MCF 10A (cell line): ENCODE measurements at regions not wholly inside any gene's neighbourhood (a gene's known extent, or its start where the extent isn't known, plus 50 kb on each side); places are given as distances from the start of the nearest gene placed in this dataset.
A peak's percentile ranks its signal among the peaks of the same experiment; 100 is the strongest.

Experiments
- BruUV-seq: library from RNA; stranded (reverse); fragments of 400-500 nt; replicated peaks from 2 replicates; lab custom pipeline; 2021; lab: Mats Ljungman, UMichigan
- CTCF ChIA-PET: fragments of 300-600 bp; sonication (Branson Sonifier 250); formaldehyde crosslinking; extraction: SDS; loops from one replicate; lab custom pipeline; 2021; ENCODE audit warnings: antibody characterized with exemption, inconsistent platforms; lab: Yijun Ruan, JAX
- POLR2A ChIA-PET: fragments of 300-600, 350-650 bp; sonication (Branson Sonifier 250); formaldehyde crosslinking; extraction: SDS; loops from one replicate; lab custom pipeline; 2020; ENCODE audit warnings: antibody characterized with exemption, inconsistent platforms; lab: Yijun Ruan, JAX
- DNase-seq: peaks from one replicate; pipeline ENCODE4 v3.0.0-alpha.2; 2018; ENCODE audit not compliant: unreplicated experiment
- H3K27ac Mint-ChIP-seq: one replicate; pipeline ENCODE4 v1.8.0; 2022; ENCODE audit warnings: mild to moderate bottlenecking, low read depth, mixed read lengths; ENCODE audit not compliant: unreplicated experiment
- H3K27me3 Mint-ChIP-seq: one replicate; pipeline ENCODE4 v1.8.0; 2022; ENCODE audit warnings: mixed read lengths; ENCODE audit not compliant: insufficient read depth, unreplicated experiment
- H3K36me3 Mint-ChIP-seq: one replicate; pipeline ENCODE4 v1.8.0; 2022; ENCODE audit warnings: mild to moderate bottlenecking, moderate library complexity, mixed read lengths; ENCODE audit not compliant: insufficient read depth, unreplicated experiment
- H3K4me1 Mint-ChIP-seq: one replicate; pipeline ENCODE4 v1.8.0; 2022; ENCODE audit warnings: mixed read lengths; ENCODE audit not compliant: insufficient read depth, unreplicated experiment
- H3K4me3 Mint-ChIP-seq: one replicate; pipeline ENCODE4 v1.8.0; 2022; ENCODE audit warnings: mild to moderate bottlenecking, moderate library complexity, mixed read lengths; ENCODE audit not compliant: unreplicated experiment
- H3K9me3 Mint-ChIP-seq: one replicate; pipeline ENCODE4 v1.8.0; 2022; ENCODE audit warnings: mixed read lengths; ENCODE audit not compliant: unreplicated experiment
- intact Hi-C: fragments of 100-400 bp; cut with micrococcal nuclease; formaldehyde crosslinking; loops from 2 replicates; pipeline ENCODE4 v1.14.1; 2022
- TF ChIP-seq, protein P1 (sequence below): fragments of 200-600 bp; IDR thresholded peaks from one replicate; pipeline ENCODE4 v1.8.0; 2022; ENCODE audit warnings: antibody characterized with exemption, mild to moderate bottlenecking; ENCODE audit not compliant: unreplicated experiment

DNA sequence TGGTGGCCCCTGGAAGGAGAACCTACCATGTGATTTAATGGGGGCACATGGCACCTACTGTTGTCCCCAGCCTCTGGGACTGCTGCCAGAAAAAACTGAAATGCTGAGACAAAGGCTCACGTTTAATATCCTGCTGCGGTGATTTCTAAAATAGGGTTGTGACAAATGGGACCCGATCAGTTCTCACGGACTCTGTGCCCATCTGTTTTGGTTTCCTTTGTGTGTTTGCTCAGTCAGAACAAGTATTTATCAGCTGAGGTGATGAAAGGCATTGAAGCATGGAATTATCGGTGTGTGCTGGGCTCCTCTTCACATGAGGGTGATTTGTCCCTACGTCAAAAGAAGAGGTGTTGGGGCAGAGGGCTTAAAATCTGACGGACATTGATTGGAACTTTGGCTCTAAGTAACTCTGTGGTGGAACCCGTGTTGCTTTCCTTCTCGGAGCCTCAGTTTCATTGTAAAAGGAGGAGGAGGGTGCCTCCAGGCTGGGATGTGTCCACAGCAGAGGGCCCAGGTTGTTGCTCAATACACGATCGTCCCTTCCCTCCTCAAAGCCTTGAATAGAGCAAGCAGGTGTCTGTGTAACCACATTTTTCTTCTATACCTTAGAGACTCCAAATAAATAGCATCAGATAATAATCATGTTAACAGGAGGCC, 283.3 kb upstream of the RGMA start:
- Mint-ChIP-seq H3K4me3 (no peak overlapping the region), H3K36me3 (peaks cover 4% of the 10 kb centered on the region), H3K4me1 (no peaks in the 10 kb centered on the region), H3K9me3 (no peaks in the 10 kb centered on the region), H3K27ac (no peak overlapping the region), H3K27me3 (peaks cover 11% of the 10 kb centered on the region)
- ChIA-PET POLR2A (no interaction called here), CTCF (interaction anchor here (0.5 kb wide), 1 partner anchor 63 kb away, joined by 3 read pairs; no protein-coding TSS in a partner anchor)
- DNase-seq = no peak
- intact Hi-C loops = no loop called here
- no TSS peak for BruUV-seq
- TF ChIP-seq, protein P1, sequence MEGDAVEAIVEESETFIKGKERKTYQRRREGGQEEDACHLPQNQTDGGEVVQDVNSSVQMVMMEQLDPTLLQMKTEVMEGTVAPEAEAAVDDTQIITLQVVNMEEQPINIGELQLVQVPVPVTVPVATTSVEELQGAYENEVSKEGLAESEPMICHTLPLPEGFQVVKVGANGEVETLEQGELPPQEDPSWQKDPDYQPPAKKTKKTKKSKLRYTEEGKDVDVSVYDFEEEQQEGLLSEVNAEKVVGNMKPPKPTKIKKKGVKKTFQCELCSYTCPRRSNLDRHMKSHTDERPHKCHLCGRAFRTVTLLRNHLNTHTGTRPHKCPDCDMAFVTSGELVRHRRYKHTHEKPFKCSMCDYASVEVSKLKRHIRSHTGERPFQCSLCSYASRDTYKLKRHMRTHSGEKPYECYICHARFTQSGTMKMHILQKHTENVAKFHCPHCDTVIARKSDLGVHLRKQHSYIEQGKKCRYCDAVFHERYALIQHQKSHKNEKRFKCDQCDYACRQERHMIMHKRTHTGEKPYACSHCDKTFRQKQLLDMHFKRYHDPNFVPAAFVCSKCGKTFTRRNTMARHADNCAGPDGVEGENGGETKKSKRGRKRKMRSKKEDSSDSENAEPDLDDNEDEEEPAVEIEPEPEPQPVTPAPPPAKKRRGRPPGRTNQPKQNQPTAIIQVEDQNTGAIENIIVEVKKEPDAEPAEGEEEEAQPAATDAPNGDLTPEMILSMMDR = no peak

DNA sequence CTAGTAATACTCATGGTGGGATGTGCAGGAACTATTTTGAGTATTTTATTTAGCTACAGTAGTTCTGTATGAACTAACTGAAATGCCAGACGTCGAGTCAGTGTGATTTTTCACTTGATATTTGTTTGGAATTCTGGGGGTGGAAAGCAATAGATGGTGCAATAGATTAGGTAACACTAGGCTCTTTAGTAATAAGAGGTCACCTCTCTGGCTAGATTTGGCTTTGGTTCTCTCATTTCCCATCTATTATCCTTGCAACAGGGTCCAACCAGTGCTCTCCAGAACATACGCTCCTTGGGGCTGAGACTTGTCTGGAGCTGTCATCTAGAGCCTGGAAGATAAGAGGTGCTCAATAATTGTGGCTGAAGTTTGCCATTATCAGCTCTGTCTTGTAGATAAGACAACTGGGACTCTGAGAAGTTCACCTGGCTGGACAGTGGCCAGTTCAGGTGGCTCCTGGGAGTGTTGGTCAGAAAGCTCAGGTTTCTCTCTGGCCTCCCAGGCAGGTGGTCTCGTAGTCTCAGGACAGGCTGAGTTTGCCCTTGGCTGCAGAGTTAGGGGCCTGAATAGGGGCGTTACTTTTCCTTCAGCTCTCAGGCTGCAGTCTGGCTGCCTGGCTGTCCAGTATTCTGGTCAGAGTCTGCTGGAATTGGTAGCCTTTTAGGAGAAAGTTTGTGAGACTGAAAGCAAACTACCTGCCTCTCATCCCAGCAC, 277.5 kb upstream of the RGMA start:
- ChIA-PET CTCF (no interaction called here), POLR2A (no interaction called here)
- DNase-seq = peak; percentile 53
- H3K4me1 Mint-ChIP-seq = peaks cover 9% of the 10 kb centered on the region
- H3K36me3 Mint-ChIP-seq = no peaks in the 10 kb centered on the region
- H3K27ac Mint-ChIP-seq = no peak overlapping the region
- intact Hi-C loops = no loop called here
- H3K9me3 Mint-ChIP-seq = no peaks in the 10 kb centered on the region
- H3K4me3 Mint-ChIP-seq = no peak overlapping the region
- TF ChIP-seq, protein P1 = no peak
- no peaks in the 10 kb centered on the region for H3K27me3 Mint-ChIP-seq
- no TSS peak for BruUV-seq

GRCh38 chr15:93362821-93363220, 273.8 kb upstream of the RGMA start:
- TF ChIP-seq, protein P1 = no peak
- Mint-ChIP-seq H3K9me3 (no peaks in the 10 kb centered on the region), H3K27me3 (no peaks in the 10 kb centered on the region), H3K4me1 (peaks cover 28% of the 10 kb centered on the region), H3K27ac (no peak overlapping the region), H3K36me3 (no peaks in the 10 kb centered on the region), H3K4me3 (no peak overlapping the region)
- DNase-seq = no peak
- intact Hi-C loops = no loop called here
- POLR2A ChIA-PET = no interaction called here
- CTCF ChIA-PET = interaction anchor here (0.7 kb wide), 1 partner anchor 276 kb away, joined by 3 read pairs; no protein-coding TSS in a partner anchor
- BruUV-seq = no TSS peak

- no TSS peak for BruUV-seq
- Mint-ChIP-seq H3K9me3 (no peaks in the 10 kb centered on the region), H3K27ac (no peak overlapping the region), H3K27me3 (no peaks in the 10 kb centered on the region), H3K4me3 (no peak overlapping the region), H3K36me3 (no peaks in the 10 kb centered on the region), H3K4me1 (peaks cover 28% of the 10 kb centered on the region)
- ChIA-PET CTCF (interaction anchor here (0.7 kb wide), 1 partner anchor 276 kb away, joined by 3 read pairs; no protein-coding TSS in a partner anchor), POLR2A (no interaction called here)
- DNase-seq = no peak
- TF ChIP-seq, protein P1 = no peak
- intact Hi-C loops = no loop called here
These were observed 273.2 kb upstream of the RGMA start for GRCh38 chr15:93362203-93362602.
